ENCODE measurements at regions not wholly inside any gene's neighbourhood (a gene's known extent, or its start where the extent isn't known, plus 50 kb on each side); places are given as distances from the start of the nearest gene placed in this dataset.

GRCh38 chr13:33366469-33367062 is 81.0 kb upstream of the STARD13 start:
- H3K27ac ChIP-seq (replicated peaks), result no peak overlapping the region
- no peaks in the 10 kb centered on the region for H3K9me3 ChIP-seq (replicated peaks)
- no peak overlapping the region for H3K4me3 ChIP-seq
- TF ChIP-seq CTCF (IDR thresholded peaks at IDR 0.05; ENCODE audit: borderline replicate concordance), result no peak
- no peaks in the 10 kb centered on the region for H3K27me3 ChIP-seq (ENCODE audit: low read depth)
- H3K4me1 ChIP-seq, result peaks cover 12% of the 10 kb centered on the region
- intact Hi-C loops (cut with micrococcal nuclease), result no loop called here
- H3K36me3 ChIP-seq, result no peaks in the 10 kb centered on the region
- no peak for DNase-seq

GRCh38 chr13:33367171-33367895 is 81.8 kb upstream of the STARD13 start:
- DNase-seq, result no peak
- no peaks in the 10 kb centered on the region for H3K27me3 ChIP-seq (ENCODE audit: low read depth)
- H3K27ac ChIP-seq (replicated peaks), result peak overlapping the region; percentile 37
- TF ChIP-seq CTCF (IDR thresholded peaks at IDR 0.05; ENCODE audit: borderline replicate concordance), result no peak
- intact Hi-C loops (cut with micrococcal nuclease), result no loop called here
- H3K9me3 ChIP-seq (replicated peaks), result no peaks in the 10 kb centered on the region
- no peaks in the 10 kb centered on the region for H3K36me3 ChIP-seq
- peaks cover 12% of the 10 kb centered on the region for H3K4me1 ChIP-seq
- no peak overlapping the region for H3K4me3 ChIP-seq

- no peaks in the 10 kb centered on the region for H3K9me3 ChIP-seq (replicated peaks)
- intact Hi-C loops (cut with micrococcal nuclease), result no loop called here
- no peak for TF ChIP-seq CTCF (IDR thresholded peaks at IDR 0.05; ENCODE audit: borderline replicate concordance)
- H3K4me1 ChIP-seq, result peaks cover 12% of the 10 kb centered on the region
- no peaks in the 10 kb centered on the region for H3K36me3 ChIP-seq
- H3K4me3 ChIP-seq, result no peak overlapping the region
- peak overlapping the region; percentile 37 for H3K27ac ChIP-seq (replicated peaks)
- DNase-seq, result no peak
- no peaks in the 10 kb centered on the region for H3K27me3 ChIP-seq (ENCODE audit: low read depth)
Observed at GRCh38 chr13:33367926-33368325, 82.4 kb upstream of the STARD13 start.

- no peak overlapping the region for H3K4me3 ChIP-seq
- intact Hi-C loops (cut with micrococcal nuclease), result no loop called here
- no peaks in the 10 kb centered on the region for H3K9me3 ChIP-seq (replicated peaks)
- DNase-seq, result no peak
- no peaks in the 10 kb centered on the region for H3K36me3 ChIP-seq
- H3K4me1 ChIP-seq, result peaks cover 12% of the 10 kb centered on the region
- no peak overlapping the region for H3K27ac ChIP-seq (replicated peaks)
- TF ChIP-seq CTCF (IDR thresholded peaks at IDR 0.05; ENCODE audit: borderline replicate concordance), result no peak
- H3K27me3 ChIP-seq (ENCODE audit: low read depth), result no peaks in the 10 kb centered on the region
Observed at GRCh38 chr13:33369073-33369472, 83.5 kb upstream of the STARD13 start.

GRCh38 chr13:33372251-33372919 is 86.8 kb upstream of the STARD13 start:
- TF ChIP-seq CTCF (IDR thresholded peaks at IDR 0.05; ENCODE audit: borderline replicate concordance), result no peak
- H3K4me3 ChIP-seq, result no peak overlapping the region
- H3K36me3 ChIP-seq, result no peaks in the 10 kb centered on the region
- H3K9me3 ChIP-seq (replicated peaks), result no peaks in the 10 kb centered on the region
- H3K27ac ChIP-seq (replicated peaks), result no peak overlapping the region
- intact Hi-C loops (cut with micrococcal nuclease), result no loop called here
- H3K4me1 ChIP-seq, result peaks cover 12% of the 10 kb centered on the region
- no peak for DNase-seq
- no peaks in the 10 kb centered on the region for H3K27me3 ChIP-seq (ENCODE audit: low read depth)
